ENCODE measurements at regions not wholly inside any gene's neighbourhood (a gene's known extent, or its start where the extent isn't known, plus 50 kb on each side); places are given as distances from the start of the nearest gene placed in this dataset.

DNA sequence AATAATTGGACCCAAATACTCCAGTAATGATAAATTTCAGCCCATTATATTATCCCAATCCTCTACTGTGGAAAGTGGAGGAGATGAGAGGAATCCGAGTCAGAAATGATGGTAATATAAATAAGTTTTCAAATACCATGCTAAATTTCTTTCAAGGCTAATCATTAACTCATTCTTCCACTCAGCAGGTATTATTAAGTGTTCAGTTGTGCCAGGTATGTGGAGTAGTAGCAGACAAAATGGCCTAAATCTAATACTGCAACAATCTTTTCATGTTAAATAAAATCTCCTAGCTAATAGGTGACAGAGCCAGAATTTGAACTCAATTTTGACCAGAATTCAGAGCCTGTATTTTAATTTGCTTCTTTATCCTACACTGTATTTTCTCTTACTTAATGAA lies 538.6 kb upstream of the ROBO2 start:
- POLR2A ChIA-PET (ENCODE audit: unreplicated experiment), result no interaction called here
- no TSS peak for BruUV-seq (replicated peaks)
- peaks cover 23% of the 10 kb centered on the region; the same call in 1 of the 2 replicates for H3K27me3 ChIP-seq (ENCODE audit: low read length)
- no peaks in the 10 kb centered on the region for H4K20me1 ChIP-seq (ENCODE audit: low read length)
- no peak overlapping the region for H3K27ac ChIP-seq (ENCODE audit: low read length)
- intact Hi-C loops (cut with micrococcal nuclease), result no loop called here
- CTCF ChIA-PET, result no interaction called here
- H3F3A ChIP-seq (ENCODE audit: low read length, unreplicated experiment), result no peaks in the 10 kb centered on the region
- H3K9me3 ChIP-seq (ENCODE audit: low read length), result no peaks in the 10 kb centered on the region
- H3K4me2 ChIP-seq (ENCODE audit: low read length), result no peak overlapping the region
- no peak overlapping the region for H3K9ac ChIP-seq (ENCODE audit: low read length)
- DNase-seq, result no peak
- no peak overlapping the region for H3K4me3 ChIP-seq (ENCODE audit: low read length)
- H3K79me2 ChIP-seq (ENCODE audit: low read length), result no peaks in the 10 kb centered on the region
- no peaks in the 10 kb centered on the region for H3K36me3 ChIP-seq (ENCODE audit: low read depth, low read length)
- ATAC-seq, result no peak
- no peak overlapping the region for H2AFZ ChIP-seq (ENCODE audit: low read length)
- TF ChIP-seq CTCF (conservative IDR thresholded peaks at IDR 0.05; ENCODE audit: low read depth, low read length), result no peak
- TF ChIP-seq EZH2 (IDR thresholded peaks at IDR 0.05; ENCODE audit: low read length, unreplicated experiment), result no peak
- no peak for TF ChIP-seq EZH2phosphoT487 (IDR thresholded peaks at IDR 0.05; ENCODE audit: borderline replicate concordance, low read length)
- H3K9me2 ChIP-seq (replicated peaks; ENCODE audit: low read length), result no peaks in the 10 kb centered on the region
- H3K4me1 ChIP-seq (ENCODE audit: insufficient read depth, low read length), result no peaks in the 10 kb centered on the region

DNA sequence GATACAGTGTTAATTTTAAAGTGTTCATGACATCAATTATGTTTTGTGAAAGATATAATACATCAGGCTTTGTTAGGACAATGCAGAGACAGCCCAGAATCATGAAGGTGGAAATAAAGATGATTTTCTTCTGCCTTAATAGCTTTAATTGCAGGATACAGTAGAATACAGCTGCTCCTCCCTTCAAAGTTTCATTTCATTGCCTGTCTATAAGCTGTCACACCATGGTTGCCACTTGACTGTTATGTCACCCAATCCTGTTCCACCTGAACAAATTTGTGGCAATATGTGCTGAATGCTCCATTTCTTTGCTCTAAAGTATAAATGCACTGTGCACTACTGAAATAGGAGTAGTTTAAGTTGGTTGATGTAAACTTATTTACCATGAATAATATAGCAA lies 537.8 kb upstream of the ROBO2 start:
- ChIA-PET CTCF (no interaction called here), POLR2A (ENCODE audit: unreplicated experiment) (no interaction called here)
- H3K9me3 ChIP-seq (ENCODE audit: low read length), result no peaks in the 10 kb centered on the region
- peaks cover 23% of the 10 kb centered on the region; the same call in 1 of the 2 replicates for H3K27me3 ChIP-seq (ENCODE audit: low read length)
- TF ChIP-seq CTCF (conservative IDR thresholded peaks at IDR 0.05; ENCODE audit: low read depth, low read length) (no peak), EZH2phosphoT487 (IDR thresholded peaks at IDR 0.05; ENCODE audit: borderline replicate concordance, low read length) (no peak), EZH2 (IDR thresholded peaks at IDR 0.05; ENCODE audit: low read length, unreplicated experiment) (no peak)
- no peak overlapping the region for H3K4me3 ChIP-seq (ENCODE audit: low read length)
- no peak overlapping the region for H3K4me2 ChIP-seq (ENCODE audit: low read length)
- no peaks in the 10 kb centered on the region for H3K9me2 ChIP-seq (replicated peaks; ENCODE audit: low read length)
- no peak overlapping the region for H3K27ac ChIP-seq (ENCODE audit: low read length)
- H3K9ac ChIP-seq (ENCODE audit: low read length), result no peak overlapping the region
- H2AFZ ChIP-seq (ENCODE audit: low read length), result no peak overlapping the region
- H3K36me3 ChIP-seq (ENCODE audit: low read depth, low read length), result no peaks in the 10 kb centered on the region
- H3K79me2 ChIP-seq (ENCODE audit: low read length), result no peaks in the 10 kb centered on the region
- no peaks in the 10 kb centered on the region for H3F3A ChIP-seq (ENCODE audit: low read length, unreplicated experiment)
- no peak for DNase-seq
- no peaks in the 10 kb centered on the region for H3K4me1 ChIP-seq (ENCODE audit: insufficient read depth, low read length)
- H4K20me1 ChIP-seq (ENCODE audit: low read length), result no peaks in the 10 kb centered on the region
- intact Hi-C loops (cut with micrococcal nuclease), result no loop called here
- no peak for ATAC-seq
- no TSS peak for BruUV-seq (replicated peaks)

DNA sequence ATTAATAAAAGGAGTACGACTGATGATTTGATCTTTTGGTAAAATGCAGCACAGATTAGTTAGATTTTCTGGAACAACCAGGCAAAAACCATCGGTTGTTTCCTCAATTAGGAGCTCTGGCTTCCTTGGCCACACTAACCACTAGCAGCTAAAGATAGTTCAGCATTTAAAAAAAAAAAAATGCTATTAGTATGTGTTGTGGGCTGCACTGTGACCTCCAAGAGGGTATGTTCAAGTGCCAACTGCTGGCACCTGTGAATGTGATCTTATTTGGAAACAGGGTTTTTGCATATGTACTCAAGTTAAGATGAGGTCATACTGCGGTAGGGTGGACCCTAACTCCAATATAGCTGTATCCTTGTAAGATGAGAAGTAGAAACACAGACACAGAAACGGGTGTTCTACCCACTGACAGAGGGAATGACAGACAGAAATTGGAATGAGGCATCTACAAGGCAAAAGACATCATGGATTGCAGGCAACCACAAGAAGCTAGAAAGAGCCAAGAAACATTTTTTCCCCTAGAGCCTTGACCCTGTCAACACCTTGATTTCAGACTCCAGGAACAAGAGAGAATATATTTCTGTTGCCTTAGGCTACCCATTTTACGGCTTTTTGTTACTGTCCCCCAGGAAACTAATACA lies 534.6 kb upstream of the ROBO2 start:
- TF ChIP-seq CTCF (conservative IDR thresholded peaks at IDR 0.05; ENCODE audit: low read depth, low read length), result no peak
- TF ChIP-seq EZH2phosphoT487 (IDR thresholded peaks at IDR 0.05; ENCODE audit: borderline replicate concordance, low read length), result no peak
- no peak for TF ChIP-seq EZH2 (IDR thresholded peaks at IDR 0.05; ENCODE audit: low read length, unreplicated experiment)
- H3K9me2 ChIP-seq (replicated peaks; ENCODE audit: low read length), result no peaks in the 10 kb centered on the region
- no peaks in the 10 kb centered on the region for H3K36me3 ChIP-seq (ENCODE audit: low read depth, low read length)
- intact Hi-C loops (cut with micrococcal nuclease), result no loop called here
- CTCF ChIA-PET, result no interaction called here
- no peak overlapping the region for H3K4me3 ChIP-seq (ENCODE audit: low read length)
- ATAC-seq (no peak), DNase-seq (no peak)
- no peaks in the 10 kb centered on the region for H3F3A ChIP-seq (ENCODE audit: low read length, unreplicated experiment)
- POLR2A ChIA-PET (ENCODE audit: unreplicated experiment), result no interaction called here
- no peaks in the 10 kb centered on the region for H4K20me1 ChIP-seq (ENCODE audit: low read length)
- no peak overlapping the region for H3K27ac ChIP-seq (ENCODE audit: low read length)
- no TSS peak for BruUV-seq (replicated peaks)
- no peaks in the 10 kb centered on the region for H3K4me1 ChIP-seq (ENCODE audit: insufficient read depth, low read length)
- H3K27me3 ChIP-seq (ENCODE audit: low read length), result peaks cover 23% of the 10 kb centered on the region; the same call in 1 of the 2 replicates
- H3K9ac ChIP-seq (ENCODE audit: low read length), result no peak overlapping the region
- H3K4me2 ChIP-seq (ENCODE audit: low read length), result no peak overlapping the region
- no peak overlapping the region for H2AFZ ChIP-seq (ENCODE audit: low read length)
- H3K79me2 ChIP-seq (ENCODE audit: low read length), result no peaks in the 10 kb centered on the region
- no peaks in the 10 kb centered on the region for H3K9me3 ChIP-seq (ENCODE audit: low read length)
